GM18508 (cell line): ENCODE measurements at regions not wholly inside any gene's neighbourhood (a gene's known extent, or its start where the extent isn't known, plus 50 kb on each side); places are given as distances from the start of the nearest gene placed in this dataset.

Experiments used
- ATAC-seq: cut with Tn5 transposase; IDR thresholded peaks from one replicate; pipeline ENCODE4 v1.9.1; 2021; ENCODE audit warnings: moderate number of reproducible peaks; ENCODE audit not compliant: insufficient read depth, unreplicated experiment

- ATAC-seq: no peak
These were observed 89.4 kb upstream of the TAF1B start for GRCh38 chr2:9753665-9754531.

DNA sequence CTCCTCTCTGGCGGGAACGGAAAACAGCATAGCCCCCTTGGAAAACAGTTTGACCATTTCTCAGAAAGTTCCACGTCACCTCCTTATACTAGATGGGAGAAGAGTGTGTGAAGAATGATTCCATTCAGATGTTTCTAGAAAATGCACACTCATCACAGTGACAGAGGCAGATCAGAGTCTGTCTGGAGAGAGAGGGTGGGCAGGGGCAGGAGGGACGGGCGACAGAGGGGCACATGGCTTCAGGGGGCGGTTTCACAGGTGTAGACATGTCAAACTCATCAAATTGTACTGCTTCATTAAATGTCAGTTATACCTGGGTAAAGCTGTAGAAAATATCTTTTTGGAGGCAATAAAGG lies 88.8 kb upstream of the TAF1B start:
- ATAC-seq: no peak

DNA sequence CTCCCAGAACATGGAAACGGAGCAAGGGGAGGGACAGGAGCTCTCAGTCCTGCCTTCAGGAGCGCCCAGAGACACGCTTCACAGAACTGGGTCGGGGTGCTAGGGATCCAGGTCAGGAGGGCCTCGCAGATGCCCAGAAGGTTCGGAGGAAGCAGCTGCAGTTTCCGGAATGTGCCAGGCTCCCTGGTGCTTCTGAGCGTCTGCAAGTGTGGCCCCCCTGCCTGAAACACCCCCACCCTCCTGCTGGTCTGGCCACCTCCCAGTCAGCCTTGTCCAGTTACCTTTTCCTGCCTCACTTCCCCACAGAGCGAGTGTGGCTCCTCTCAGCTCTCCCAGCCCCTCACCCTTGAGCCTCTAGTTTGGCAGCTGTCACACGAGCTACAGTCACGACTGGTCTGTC lies 88.3 kb upstream of the TAF1B start:
- ATAC-seq: no peak

DNA sequence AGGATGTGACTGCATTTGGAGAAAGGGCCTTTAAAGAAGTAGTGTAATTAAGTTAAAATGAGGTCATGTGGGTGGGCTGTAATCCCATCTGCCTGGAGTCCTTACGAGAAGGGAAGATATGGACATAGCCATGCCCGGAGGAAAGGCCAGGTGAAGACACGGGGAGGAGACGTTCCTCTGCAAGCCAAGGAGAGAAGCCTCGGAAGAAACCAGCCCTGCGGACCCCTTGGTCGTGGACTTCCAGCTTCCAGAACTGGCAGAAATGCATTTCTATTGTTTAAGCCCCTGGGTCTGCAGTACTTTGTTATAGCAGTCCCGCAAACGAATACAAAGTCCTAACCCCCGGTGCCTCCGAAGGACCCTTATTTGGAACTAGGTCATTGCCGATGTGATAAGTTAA lies 87.6 kb upstream of the TAF1B start:
- ATAC-seq: no peak

- ATAC-seq: no peak
These were observed 86.5 kb upstream of the TAF1B start for GRCh38 chr2:9756692-9757250.

DNA sequence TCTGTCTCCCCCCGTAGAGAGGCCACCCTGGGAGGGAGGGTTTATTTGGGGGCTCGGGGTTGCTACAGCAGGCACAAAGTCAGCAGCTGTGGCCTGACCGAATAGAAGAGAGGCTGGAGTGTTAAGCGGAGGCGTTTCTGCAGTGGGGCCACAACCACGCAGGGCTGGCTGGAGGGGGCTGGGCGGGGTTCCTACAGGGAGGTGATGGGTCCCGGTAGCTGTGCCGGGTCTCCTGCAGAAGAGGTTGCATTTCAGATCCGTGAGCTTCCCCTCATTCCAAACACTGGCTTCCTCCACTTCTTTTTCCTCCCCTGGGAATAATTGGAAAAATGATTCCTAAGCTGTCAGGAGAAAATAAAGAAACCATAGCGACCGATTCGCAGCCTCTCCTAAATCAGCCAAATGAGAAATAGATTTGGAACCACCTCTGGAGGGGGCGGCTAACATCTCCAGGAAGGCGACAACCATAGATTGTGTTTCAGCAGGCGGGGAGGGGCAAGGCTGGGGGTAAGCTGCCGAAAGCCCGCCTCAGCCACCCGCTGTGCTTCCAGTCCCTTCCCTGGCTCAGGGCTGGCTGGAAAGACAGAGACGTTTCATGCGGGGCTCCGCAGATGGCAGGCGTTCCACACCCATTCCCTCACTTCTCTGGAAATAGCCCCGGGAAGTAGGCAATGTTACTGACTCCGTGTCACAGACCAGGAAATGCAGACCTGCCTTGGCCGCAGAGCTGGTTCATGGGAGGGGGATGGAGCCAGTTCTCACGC lies 85.6 kb upstream of the TAF1B start:
- ATAC-seq: no peak

GRCh38 chr2:9758741-9759140 lies 84.5 kb upstream of the TAF1B start:
- no peak for ATAC-seq

DNA sequence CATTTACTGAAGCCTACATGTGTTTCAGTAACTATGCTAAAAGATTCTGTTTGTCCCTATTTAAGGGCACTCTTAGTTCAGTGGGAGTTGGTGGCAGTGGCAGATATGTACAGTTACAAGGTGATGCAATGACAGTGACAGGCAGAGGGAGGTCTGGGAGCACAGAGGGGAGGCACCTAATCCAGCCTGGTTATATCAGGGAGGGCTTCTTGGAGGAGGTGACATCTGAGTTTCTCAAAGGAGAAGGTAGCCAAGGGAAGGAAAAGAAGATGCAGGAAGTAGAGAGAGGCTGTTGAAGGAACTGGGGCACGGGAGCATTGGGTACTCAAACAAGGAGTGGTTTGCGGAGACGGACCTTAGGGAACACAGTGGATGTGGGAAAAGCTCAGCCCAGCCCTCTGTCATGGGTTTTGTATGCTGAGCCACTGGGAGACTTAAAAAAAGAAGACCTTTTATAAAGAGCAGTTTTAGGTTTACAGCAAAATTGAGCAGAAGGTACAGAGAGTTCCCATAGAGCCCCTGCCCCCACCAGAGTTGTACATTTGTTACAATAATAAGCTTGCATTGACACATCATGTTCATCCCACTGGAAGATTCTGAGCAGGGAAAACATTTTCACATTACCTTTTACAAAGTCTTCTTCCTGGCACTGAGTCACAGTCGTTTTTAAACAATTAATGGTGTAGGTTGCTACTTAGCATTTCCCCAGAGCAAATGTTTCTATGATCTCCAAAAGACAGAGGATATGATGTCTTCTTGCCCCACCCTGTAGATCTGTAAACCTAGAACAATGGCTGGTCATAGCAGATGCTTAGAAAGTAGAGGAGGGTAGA lies 83.0 kb upstream of the TAF1B start:
- ATAC-seq: no peak

DNA sequence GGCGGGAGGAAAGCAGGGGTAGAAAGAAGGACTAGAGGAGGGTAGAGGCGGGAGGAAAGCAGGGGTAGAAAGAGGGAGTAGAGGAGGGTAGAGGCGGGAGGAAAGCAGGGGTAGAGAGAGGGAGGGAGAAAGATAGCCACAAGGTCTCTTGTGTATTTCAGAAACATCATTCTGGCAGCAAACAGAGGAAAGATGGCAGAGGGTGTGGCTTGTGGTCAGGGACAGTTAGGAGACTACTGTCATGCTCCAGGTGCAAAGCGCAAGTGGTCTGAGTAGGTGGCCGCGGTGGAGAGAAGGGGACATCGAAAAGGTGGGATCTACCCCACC lies 82.4 kb upstream of the TAF1B start:
- ATAC-seq: no peak

- no peak for ATAC-seq
These were observed 81.7 kb upstream of the TAF1B start for GRCh38 chr2:9761577-9761976.

DNA sequence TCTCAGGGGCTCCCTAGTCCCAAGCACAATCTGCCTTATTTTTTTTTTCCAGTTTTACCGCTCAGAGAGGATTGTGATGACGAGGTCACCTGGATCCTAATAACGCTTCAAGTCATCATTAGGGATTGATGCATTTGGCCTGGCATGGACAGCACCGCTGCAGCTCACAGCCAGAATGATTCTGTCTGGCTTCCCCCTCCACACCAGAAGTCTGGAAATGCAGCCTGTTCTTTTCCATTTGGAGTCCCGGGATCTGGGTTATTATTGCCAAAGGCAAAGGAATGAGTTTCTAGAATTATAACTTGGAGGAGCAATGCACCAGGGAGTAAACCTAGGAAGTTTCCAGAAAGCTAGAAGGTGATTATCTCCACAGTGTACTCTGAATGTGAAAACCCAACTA lies 81.1 kb upstream of the TAF1B start:
- ATAC-seq: no peak

DNA sequence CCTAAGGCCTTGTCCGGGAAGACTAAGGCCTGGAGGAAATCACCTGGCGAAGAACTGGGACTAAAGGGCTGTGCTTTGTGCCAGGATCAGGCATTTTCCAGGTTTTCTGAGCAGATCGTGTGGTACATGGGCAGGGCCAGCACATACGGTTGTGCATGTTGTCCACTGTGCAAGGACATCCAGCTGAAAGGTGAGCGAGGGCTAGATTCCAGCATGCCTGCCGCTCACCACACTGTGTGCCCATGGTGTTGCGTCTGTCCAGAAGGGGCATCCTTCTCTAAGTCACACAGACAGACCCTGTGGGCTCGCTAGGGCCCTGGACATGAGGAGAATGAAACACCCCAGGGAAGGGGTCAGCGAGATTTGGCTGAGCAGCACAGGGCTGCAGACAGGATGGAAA lies 80.3 kb upstream of the TAF1B start:
- no peak for ATAC-seq

GRCh38 chr2:9763356-9764152 lies 79.7 kb upstream of the TAF1B start:
- ATAC-seq: no peak

DNA sequence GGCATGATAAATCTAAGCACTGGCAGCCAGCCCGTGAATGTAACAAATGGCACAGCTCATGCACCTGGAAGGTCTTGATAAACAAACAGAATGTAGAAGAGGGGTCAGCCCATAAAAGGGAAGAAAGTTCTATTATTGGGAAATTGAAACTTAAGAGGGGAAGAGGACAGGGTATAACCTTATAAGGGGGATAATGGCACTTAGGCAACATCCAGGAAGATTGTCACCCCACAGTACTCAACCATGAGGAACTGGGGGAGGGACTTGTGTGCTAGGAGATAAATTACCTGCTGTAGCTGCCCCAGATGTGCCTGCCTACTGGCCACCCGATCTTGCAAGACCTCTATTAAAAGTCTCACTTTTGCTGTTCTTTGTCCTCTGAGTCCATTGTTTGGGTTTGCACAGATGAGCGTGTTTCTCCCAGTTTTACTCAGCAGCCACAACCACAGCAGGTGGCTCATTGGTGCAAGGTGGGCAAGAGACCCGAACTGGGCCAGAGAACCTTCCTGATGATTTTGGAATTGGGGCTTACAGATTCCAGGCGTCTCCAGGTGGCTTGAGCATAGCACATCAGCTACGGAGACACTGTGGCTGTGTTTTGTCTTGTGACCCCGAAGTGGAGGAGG lies 79.0 kb upstream of the TAF1B start:
- ATAC-seq: no peak

DNA sequence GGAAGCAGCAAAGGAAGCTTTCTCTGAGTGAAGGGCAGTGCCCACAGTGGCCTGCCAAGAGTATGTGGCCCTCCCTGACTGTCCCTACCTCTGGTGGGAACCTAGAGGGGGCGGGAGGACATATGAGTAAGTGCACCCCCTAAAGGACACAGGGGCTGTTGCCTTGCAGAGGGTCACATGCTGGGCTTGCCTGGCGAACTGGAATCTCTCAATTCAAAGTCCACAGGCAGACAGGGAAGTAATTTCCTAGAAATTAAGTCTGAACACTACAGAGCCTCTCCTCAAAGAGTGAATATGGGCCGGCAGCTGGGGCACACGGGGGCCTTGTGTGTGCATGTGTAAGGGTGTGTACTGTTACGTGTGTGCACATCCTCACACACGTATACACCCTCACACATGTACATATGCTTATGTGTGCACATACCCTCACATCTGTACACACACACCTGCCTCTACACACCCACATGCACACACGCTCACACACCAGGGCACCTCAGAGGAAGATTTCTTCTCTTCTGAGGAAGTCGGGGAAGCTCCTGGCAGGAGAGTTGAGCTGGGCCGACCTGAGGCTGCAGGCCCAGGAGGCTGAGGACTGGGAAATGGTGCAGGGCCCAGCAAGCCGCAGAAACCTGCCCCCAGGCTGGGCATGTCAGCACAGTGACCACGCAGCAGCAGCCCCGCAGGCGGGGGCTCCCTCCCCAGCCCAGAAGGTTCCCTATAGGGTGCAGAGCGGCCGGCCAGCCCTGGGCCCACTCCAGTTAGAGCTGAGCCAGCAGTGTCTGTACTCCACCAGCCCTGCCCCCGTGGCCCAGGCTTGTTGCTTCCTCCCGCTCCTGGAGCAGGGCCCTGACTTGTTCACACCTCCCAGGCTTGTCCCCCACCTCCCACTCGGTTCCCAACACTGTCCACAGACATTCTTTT lies 77.4 kb upstream of the TAF1B start:
- ATAC-seq: no peak

DNA sequence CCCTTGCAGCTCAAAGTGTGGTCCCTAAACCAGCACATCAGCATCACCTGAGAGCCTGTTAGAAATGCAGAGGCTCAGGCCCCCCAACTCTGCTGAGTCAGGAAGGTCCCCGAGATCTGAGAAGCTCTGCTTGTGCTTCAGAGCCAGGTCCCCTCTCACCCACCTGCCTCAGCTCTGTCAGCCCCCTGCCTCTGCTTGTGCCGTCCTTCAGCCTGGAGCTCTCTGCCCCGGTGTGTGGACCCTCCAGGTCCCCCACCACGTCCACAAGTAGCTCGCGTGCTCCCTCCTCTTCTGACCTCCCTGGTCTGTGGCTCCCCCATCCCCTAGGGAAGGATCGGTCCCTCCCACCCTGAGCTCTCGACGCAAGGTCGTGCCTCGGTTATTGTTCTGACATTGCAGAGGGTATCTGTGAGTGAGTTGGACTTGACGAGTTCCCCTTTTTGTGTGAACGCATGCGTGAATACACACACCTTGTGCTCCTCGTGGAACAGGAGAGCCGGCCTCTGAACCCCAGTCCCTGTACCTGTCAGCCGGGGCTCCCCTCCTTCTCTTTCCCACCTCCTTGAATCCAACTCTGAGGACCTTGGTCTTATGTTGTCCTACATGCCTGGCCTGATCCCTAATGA lies 75.5 kb upstream of the TAF1B start:
- ATAC-seq: no peak

GRCh38 chr2:9768388-9768787 lies 74.9 kb upstream of the TAF1B start:
- ATAC-seq: no peak
